ENCODE measurements at regions not wholly inside any gene's neighbourhood (a gene's known extent, or its start where the extent isn't known, plus 50 kb on each side); places are given as distances from the start of the nearest gene placed in this dataset.

DNA sequence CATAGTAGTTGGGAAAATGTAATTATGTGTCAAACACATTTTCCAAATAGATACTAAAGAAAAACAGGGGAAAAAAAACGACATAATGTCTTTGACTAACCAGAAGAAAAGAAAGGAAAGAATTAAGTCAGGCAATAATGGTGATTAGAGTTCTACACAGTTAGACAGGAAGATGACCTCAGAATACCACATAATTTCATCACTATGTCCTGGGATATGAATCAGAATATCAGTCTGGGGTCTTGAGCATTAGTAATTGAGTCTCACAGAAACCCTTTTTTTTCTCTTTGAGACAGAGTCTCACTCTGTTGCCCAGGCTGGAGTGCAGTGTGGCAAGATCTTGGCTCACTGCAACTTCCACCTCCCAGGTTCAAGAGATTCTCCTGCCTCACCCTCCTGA is 503.4 kb downstream of the SLITRK1 start:
- Histone ChIP-seq H3K18ac (ENCODE audit: low read length) (no peak overlapping the region), H3K36me3 (replicated peaks in 1 of 2; ENCODE audit: control insufficient read depth in 2 of 2, insufficient read depth in 2 of 2, low read length in 2 of 2) (no peaks in the 10 kb centered on the region), H3K4me2 (ENCODE audit: insufficient read depth, low read length, poor library complexity, severe bottlenecking) (no peak overlapping the region), H3K79me1 (ENCODE audit: low read depth, low read length) (no peaks in the 10 kb centered on the region), H3K4me1 (ENCODE audit: control insufficient read depth in 2 of 2, insufficient read depth in 1 of 2, low read depth in 1 of 2, low read length in 2 of 2) (no peaks in the 10 kb centered on the region), H2AFZ (ENCODE audit: low read length) (no peak overlapping the region), H2BK12ac (ENCODE audit: low read length) (no peak overlapping the region), H4K91ac (ENCODE audit: low read depth, low read length, poor library complexity) (no peak overlapping the region), H2BK15ac (ENCODE audit: low read length) (no peak overlapping the region), H2AK5ac (ENCODE audit: low read depth, low read length) (no peak overlapping the region), H3K4ac (ENCODE audit: low read length) (no peak overlapping the region), H3K9ac (ENCODE audit: low read depth, low read length, poor library complexity) (no peak overlapping the region), H4K8ac (ENCODE audit: low read depth, low read length) (no peak overlapping the region), H3K9me3 (replicated peaks in 1 of 2; ENCODE audit: control insufficient read depth in 2 of 2, insufficient read depth in 1 of 2, low read depth in 1 of 2, low read length in 2 of 2) (peaks cover 0 to 2% of the 10 kb centered on the region in 2 donors), H2BK120ac (ENCODE audit: low read depth, low read length) (no peak overlapping the region), H2BK5ac (ENCODE audit: low read length) (no peak overlapping the region), H3K27me3 (ENCODE audit: control insufficient read depth in 3 of 3, insufficient read depth in 3 of 3, low read depth in 1 of 3, low read length in 3 of 3) (no peaks in the 10 kb centered on the region), H3K23ac (ENCODE audit: low read depth, low read length, poor library complexity) (no peak overlapping the region), H3K27ac (replicated peaks; ENCODE audit: low read length) (no peak overlapping the region), H3K14ac (ENCODE audit: low read length) (no peak overlapping the region), H3K4me3 (ENCODE audit: low read length in 2 of 2) (no peak overlapping the region)
- DNase-seq (ENCODE audit: low spot score) = no peak
- WGBS, 2 donors (ENCODE audit: extremely low coverage in 2 of 2, insufficient read length in 2 of 2, insufficient replicate concordance in 1 of 2) = no CpG with 5 or more reads among the region's 1 CpG

DNA sequence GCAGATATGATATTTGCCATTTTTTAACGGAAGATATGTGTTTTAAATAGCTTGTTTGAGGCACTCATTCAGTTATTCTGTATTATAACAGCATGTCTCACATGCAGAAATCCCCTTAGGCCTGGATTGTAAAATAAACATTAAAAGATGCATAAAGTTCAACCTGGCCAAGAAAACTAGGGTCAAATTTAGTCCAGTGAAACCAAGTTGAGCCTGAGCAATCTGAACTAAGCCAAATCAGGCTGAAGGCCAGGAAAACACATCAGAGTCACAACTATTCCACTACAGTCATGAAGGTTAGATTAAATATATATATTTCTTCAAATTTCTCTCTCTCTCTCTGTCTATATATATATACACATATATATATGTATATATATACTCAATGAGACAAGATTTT is 504.8 kb downstream of the SLITRK1 start:
- DNase-seq (ENCODE audit: low spot score) = no peak
- WGBS, 2 donors (ENCODE audit: extremely low coverage in 2 of 2, insufficient read length in 2 of 2, insufficient replicate concordance in 1 of 2) = no CpG with 5 or more reads among the region's 1 CpG

DNA sequence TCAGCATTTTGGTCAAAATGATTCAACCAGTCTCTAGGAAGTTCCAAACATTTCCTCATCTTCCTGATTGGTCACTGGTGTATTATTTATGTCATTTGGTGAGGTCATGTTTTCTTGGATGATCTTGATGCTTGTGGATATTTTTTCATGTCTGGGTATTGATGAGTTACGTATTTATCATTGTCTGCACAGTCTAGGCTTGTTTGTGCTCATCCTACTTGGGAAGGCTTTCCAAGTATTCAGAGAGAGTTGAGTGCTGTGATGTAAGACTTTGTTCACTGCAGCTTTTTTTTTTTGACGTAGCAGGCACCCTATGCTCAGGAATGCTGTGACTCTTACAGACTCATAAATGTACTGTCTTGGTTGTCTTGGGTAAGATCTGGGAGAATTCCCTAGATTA is 509.5 kb downstream of the SLITRK1 start:
- Histone ChIP-seq H3K18ac (ENCODE audit: low read length) (no peak overlapping the region), H3K9ac (ENCODE audit: low read depth, low read length, poor library complexity) (no peak overlapping the region), H3K14ac (ENCODE audit: low read length) (no peak overlapping the region), H3K4ac (ENCODE audit: low read length) (no peak overlapping the region), H3K4me2 (ENCODE audit: insufficient read depth, low read length, poor library complexity, severe bottlenecking) (no peak overlapping the region), H3K27me3 (ENCODE audit: control insufficient read depth in 3 of 3, insufficient read depth in 3 of 3, low read depth in 1 of 3, low read length in 3 of 3) (no peaks in the 10 kb centered on the region), H3K79me1 (ENCODE audit: low read depth, low read length) (no peaks in the 10 kb centered on the region), H3K4me3 (ENCODE audit: low read length in 2 of 2) (no peak overlapping the region), H2BK15ac (ENCODE audit: low read length) (no peak overlapping the region), H3K36me3 (replicated peaks in 1 of 2; ENCODE audit: control insufficient read depth in 2 of 2, insufficient read depth in 2 of 2, low read length in 2 of 2) (no peaks in the 10 kb centered on the region), H2BK12ac (ENCODE audit: low read length) (no peak overlapping the region), H3K27ac (replicated peaks; ENCODE audit: low read length) (no peak overlapping the region), H2BK120ac (ENCODE audit: low read depth, low read length) (no peak overlapping the region), H2AFZ (ENCODE audit: low read length) (no peak overlapping the region), H3K4me1 (ENCODE audit: control insufficient read depth in 2 of 2, insufficient read depth in 1 of 2, low read depth in 1 of 2, low read length in 2 of 2) (no peaks in the 10 kb centered on the region), H4K91ac (ENCODE audit: low read depth, low read length, poor library complexity) (no peak overlapping the region), H3K23ac (ENCODE audit: low read depth, low read length, poor library complexity) (no peak overlapping the region), H3K9me3 (replicated peaks in 1 of 2; ENCODE audit: control insufficient read depth in 2 of 2, insufficient read depth in 1 of 2, low read depth in 1 of 2, low read length in 2 of 2) (peaks cover 0 to 2% of the 10 kb centered on the region in 2 donors), H4K8ac (ENCODE audit: low read depth, low read length) (no peak overlapping the region), H2AK5ac (ENCODE audit: low read depth, low read length) (no peak overlapping the region), H2BK5ac (ENCODE audit: low read length) (no peak overlapping the region)
- WGBS, 2 donors (ENCODE audit: extremely low coverage in 2 of 2, insufficient read length in 2 of 2, insufficient replicate concordance in 1 of 2) = no CpG with 5 or more reads among the region's 2 CpGs
- DNase-seq (ENCODE audit: low spot score) = no peak

More for the DNA sequence above, 504.8 kb downstream of the SLITRK1 start:
- Histone ChIP-seq H3K9me3 (replicated peaks in 1 of 2; ENCODE audit: control insufficient read depth in 2 of 2, insufficient read depth in 1 of 2, low read depth in 1 of 2, low read length in 2 of 2) (peaks cover 0 to 2% of the 10 kb centered on the region in 2 donors), H3K4ac (ENCODE audit: low read length) (no peak overlapping the region), H3K14ac (ENCODE audit: low read length) (no peak overlapping the region), H4K8ac (ENCODE audit: low read depth, low read length) (no peak overlapping the region), H3K4me2 (ENCODE audit: insufficient read depth, low read length, poor library complexity, severe bottlenecking) (no peak overlapping the region), H3K4me1 (ENCODE audit: control insufficient read depth in 2 of 2, insufficient read depth in 1 of 2, low read depth in 1 of 2, low read length in 2 of 2) (no peaks in the 10 kb centered on the region), H3K36me3 (replicated peaks in 1 of 2; ENCODE audit: control insufficient read depth in 2 of 2, insufficient read depth in 2 of 2, low read length in 2 of 2) (no peaks in the 10 kb centered on the region), H3K27ac (replicated peaks; ENCODE audit: low read length) (no peak overlapping the region), H3K23ac (ENCODE audit: low read depth, low read length, poor library complexity) (no peak overlapping the region), H2BK12ac (ENCODE audit: low read length) (no peak overlapping the region), H4K91ac (ENCODE audit: low read depth, low read length, poor library complexity) (no peak overlapping the region), H3K79me1 (ENCODE audit: low read depth, low read length) (no peaks in the 10 kb centered on the region), H2AK5ac (ENCODE audit: low read depth, low read length) (no peak overlapping the region), H3K4me3 (ENCODE audit: low read length in 2 of 2) (no peak overlapping the region), H3K9ac (ENCODE audit: low read depth, low read length, poor library complexity) (no peak overlapping the region), H2BK120ac (ENCODE audit: low read depth, low read length) (no peak overlapping the region), H2AFZ (ENCODE audit: low read length) (no peak overlapping the region), H3K27me3 (ENCODE audit: control insufficient read depth in 3 of 3, insufficient read depth in 3 of 3, low read depth in 1 of 3, low read length in 3 of 3) (no peaks in the 10 kb centered on the region), H3K18ac (ENCODE audit: low read length) (no peak overlapping the region), H2BK5ac (ENCODE audit: low read length) (no peak overlapping the region), H2BK15ac (ENCODE audit: low read length) (no peak overlapping the region)

GRCh38 chr13:83365723-83366122 is 516.6 kb downstream of the SLITRK1 start:
- Histone ChIP-seq H3K4me3 (ENCODE audit: low read length in 2 of 2) (no peak overlapping the region), H2AK5ac (ENCODE audit: low read depth, low read length) (no peak overlapping the region), H3K79me1 (ENCODE audit: low read depth, low read length) (no peaks in the 10 kb centered on the region), H3K4me1 (ENCODE audit: control insufficient read depth in 2 of 2, insufficient read depth in 1 of 2, low read depth in 1 of 2, low read length in 2 of 2) (no peaks in the 10 kb centered on the region), H3K36me3 (replicated peaks in 1 of 2; ENCODE audit: control insufficient read depth in 2 of 2, insufficient read depth in 2 of 2, low read length in 2 of 2) (no peaks in the 10 kb centered on the region), H3K4ac (ENCODE audit: low read length) (no peak overlapping the region), H3K14ac (ENCODE audit: low read length) (no peak overlapping the region), H3K4me2 (ENCODE audit: insufficient read depth, low read length, poor library complexity, severe bottlenecking) (no peak overlapping the region), H2BK15ac (ENCODE audit: low read length) (no peak overlapping the region), H4K8ac (ENCODE audit: low read depth, low read length) (no peak overlapping the region), H3K9ac (ENCODE audit: low read depth, low read length, poor library complexity) (no peak overlapping the region), H3K27ac (replicated peaks; ENCODE audit: low read length) (no peak overlapping the region), H2BK5ac (ENCODE audit: low read length) (no peak overlapping the region), H2AFZ (ENCODE audit: low read length) (no peak overlapping the region), H3K23ac (ENCODE audit: low read depth, low read length, poor library complexity) (no peak overlapping the region), H4K91ac (ENCODE audit: low read depth, low read length, poor library complexity) (no peak overlapping the region), H2BK12ac (ENCODE audit: low read length) (no peak overlapping the region), H2BK120ac (ENCODE audit: low read depth, low read length) (no peak overlapping the region), H3K18ac (ENCODE audit: low read length) (no peak overlapping the region), H3K27me3 (ENCODE audit: control insufficient read depth in 3 of 3, insufficient read depth in 3 of 3, low read depth in 1 of 3, low read length in 3 of 3) (no peaks in the 10 kb centered on the region), H3K9me3 (replicated peaks in 1 of 2; ENCODE audit: control insufficient read depth in 2 of 2, insufficient read depth in 1 of 2, low read depth in 1 of 2, low read length in 2 of 2) (no peaks in the 10 kb centered on the region)
- DNase-seq (ENCODE audit: low spot score) = no peak

Measured in neuronal stem cell (in vitro differentiated cells).